Osteocyte (in vitro differentiated cells): ENCODE measurements at regions not wholly inside any gene's neighbourhood (a gene's known extent, or its start where the extent isn't known, plus 50 kb on each side); places are given as distances from the start of the nearest gene placed in this dataset.

Experiments
- DNase-seq: peaks from one replicate; pipeline ENCODE4 v3.0.0; 2021; ENCODE audit warnings: mixed read lengths; ENCODE audit not compliant: unreplicated experiment; ENCODE audit errors: extremely low spot score
- H3K27ac Mint-ChIP-seq: one replicate; pipeline ENCODE4 v1.8.0; 2021; ENCODE audit warnings: mild to moderate bottlenecking, mixed read lengths; ENCODE audit not compliant: unreplicated experiment
- H3K27me3 Mint-ChIP-seq: one replicate; pipeline ENCODE4 v1.8.0; 2021; ENCODE audit warnings: mixed read lengths; ENCODE audit not compliant: unreplicated experiment
- H3K36me3 Mint-ChIP-seq: one replicate; pipeline ENCODE4 v1.8.0; 2021; ENCODE audit warnings: mixed read lengths; ENCODE audit not compliant: unreplicated experiment
- H3K4me1 Mint-ChIP-seq: one replicate; pipeline ENCODE4 v1.8.0; 2021; ENCODE audit warnings: mixed read lengths; ENCODE audit not compliant: unreplicated experiment
- H3K4me3 Mint-ChIP-seq: one replicate; pipeline ENCODE4 v1.8.0; 2021; ENCODE audit warnings: mild to moderate bottlenecking, moderate library complexity, mixed read lengths; ENCODE audit not compliant: unreplicated experiment
- H3K9me3 Mint-ChIP-seq: one replicate; pipeline ENCODE4 v1.8.0; 2021; ENCODE audit warnings: mixed read lengths; ENCODE audit not compliant: unreplicated experiment
- TF ChIP-seq, protein P1 (sequence below): fragments of 200-600 bp; sonication (generic); IDR thresholded peaks from 2 replicates; pipeline ENCODE4 v1.5.0; 2021; ENCODE audit warnings: antibody characterized with exemption, mild to moderate bottlenecking, moderate library complexity

DNA sequence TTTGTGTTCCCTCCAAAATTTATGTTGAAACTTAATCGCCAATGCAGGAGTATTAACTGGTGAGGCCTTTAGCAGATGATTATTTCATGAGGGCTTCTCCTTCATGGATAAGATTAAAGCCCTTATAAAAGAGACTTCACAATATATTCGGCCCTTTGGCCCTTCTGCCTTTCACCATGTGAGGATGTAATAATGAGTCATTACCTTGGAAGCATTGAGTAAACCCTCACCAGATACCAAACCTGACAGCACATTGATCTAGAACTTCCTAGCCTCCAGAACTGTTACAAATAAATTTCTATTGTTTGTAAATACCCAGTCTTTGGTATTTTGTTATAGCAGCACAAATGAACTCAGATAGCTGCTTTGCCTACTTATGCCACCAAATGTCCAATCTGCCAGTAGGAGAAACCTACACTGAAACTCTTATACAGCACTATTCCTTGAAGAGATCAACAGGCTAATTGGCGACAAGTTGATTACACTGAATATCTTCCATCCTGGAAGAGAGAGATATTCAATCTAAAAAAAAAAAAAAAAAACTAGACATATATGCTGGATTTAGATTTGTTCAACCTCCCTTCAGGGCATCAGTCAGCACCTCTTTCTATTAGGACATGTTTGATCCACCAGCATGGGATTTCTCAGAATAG, 125.9 kb upstream of the COL5A2 start:
- TF ChIP-seq, protein P1, sequence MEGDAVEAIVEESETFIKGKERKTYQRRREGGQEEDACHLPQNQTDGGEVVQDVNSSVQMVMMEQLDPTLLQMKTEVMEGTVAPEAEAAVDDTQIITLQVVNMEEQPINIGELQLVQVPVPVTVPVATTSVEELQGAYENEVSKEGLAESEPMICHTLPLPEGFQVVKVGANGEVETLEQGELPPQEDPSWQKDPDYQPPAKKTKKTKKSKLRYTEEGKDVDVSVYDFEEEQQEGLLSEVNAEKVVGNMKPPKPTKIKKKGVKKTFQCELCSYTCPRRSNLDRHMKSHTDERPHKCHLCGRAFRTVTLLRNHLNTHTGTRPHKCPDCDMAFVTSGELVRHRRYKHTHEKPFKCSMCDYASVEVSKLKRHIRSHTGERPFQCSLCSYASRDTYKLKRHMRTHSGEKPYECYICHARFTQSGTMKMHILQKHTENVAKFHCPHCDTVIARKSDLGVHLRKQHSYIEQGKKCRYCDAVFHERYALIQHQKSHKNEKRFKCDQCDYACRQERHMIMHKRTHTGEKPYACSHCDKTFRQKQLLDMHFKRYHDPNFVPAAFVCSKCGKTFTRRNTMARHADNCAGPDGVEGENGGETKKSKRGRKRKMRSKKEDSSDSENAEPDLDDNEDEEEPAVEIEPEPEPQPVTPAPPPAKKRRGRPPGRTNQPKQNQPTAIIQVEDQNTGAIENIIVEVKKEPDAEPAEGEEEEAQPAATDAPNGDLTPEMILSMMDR: no peak
- Mint-ChIP-seq H3K36me3 (no peaks in the 10 kb centered on the region), H3K9me3 (no peaks in the 10 kb centered on the region), H3K27me3 (no peaks in the 10 kb centered on the region), H3K4me1 (peaks cover 8% of the 10 kb centered on the region), H3K27ac (no peak overlapping the region), H3K4me3 (no peak overlapping the region)
- no peak for DNase-seq

DNA sequence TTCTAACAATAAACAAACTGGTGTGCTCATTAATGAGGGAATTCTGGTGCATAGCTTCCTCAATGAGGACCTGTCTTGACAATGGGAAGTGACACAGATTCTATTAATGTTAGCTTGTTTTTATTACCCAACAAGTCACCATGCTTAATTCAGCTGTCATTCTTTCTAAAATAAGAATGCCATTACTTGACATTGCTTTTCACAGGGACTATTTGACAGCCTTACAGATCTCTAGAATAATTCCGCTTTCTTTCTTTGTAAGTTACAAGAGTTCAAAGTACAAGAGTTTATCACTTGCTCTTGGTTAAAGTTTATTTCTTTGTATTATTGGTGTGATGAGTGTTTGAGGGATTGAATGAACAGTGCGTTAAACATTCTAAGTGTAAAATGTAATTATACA, 127.0 kb upstream of the COL5A2 start:
- TF ChIP-seq, protein P1: no peak
- H3K27me3 Mint-ChIP-seq: no peaks in the 10 kb centered on the region
- H3K36me3 Mint-ChIP-seq: no peaks in the 10 kb centered on the region
- no peak for DNase-seq
- no peak overlapping the region for H3K27ac Mint-ChIP-seq
- no peaks in the 10 kb centered on the region for H3K9me3 Mint-ChIP-seq
- no peak overlapping the region for H3K4me3 Mint-ChIP-seq
- H3K4me1 Mint-ChIP-seq: peaks cover 12% of the 10 kb centered on the region

DNA sequence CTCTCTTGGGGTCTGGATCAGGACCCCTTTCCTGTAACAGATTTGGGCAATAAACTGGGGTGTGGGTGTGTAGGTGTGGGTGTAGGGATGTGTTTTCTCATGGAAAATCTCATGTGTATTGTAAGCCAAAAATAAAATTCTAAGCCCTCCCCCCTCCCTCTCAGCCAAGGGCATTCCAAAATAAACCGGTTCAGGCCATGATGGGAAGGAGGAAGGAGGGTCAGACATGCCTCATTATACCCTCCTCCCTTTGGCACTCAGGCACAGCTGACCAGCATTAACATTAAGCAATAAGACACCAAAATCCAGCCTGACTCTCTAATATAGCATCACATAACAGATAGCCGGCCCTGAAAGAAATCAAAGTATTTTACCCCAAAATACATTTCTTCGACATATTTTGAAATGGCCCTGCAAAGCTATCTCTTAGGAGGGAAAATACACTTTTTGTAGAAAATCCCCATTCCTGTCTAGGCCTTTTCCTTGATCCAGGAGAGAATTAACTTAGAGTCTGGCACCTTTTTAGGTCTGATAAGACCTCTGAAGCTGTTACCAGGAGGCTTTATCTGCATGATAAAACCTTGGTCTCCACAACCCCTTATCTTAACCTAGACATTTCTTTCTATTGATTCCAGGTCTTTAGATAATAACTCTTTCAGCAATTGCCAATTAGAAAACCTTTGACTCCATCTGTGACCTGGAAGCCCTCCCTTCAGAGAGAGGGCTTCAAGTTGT, 128.7 kb upstream of the COL5A2 start:
- no peak for DNase-seq
- Mint-ChIP-seq H3K9me3 (no peaks in the 10 kb centered on the region), H3K4me1 (peaks cover 12% of the 10 kb centered on the region), H3K36me3 (peaks cover 5% of the 10 kb centered on the region), H3K4me3 (no peak overlapping the region), H3K27me3 (no peaks in the 10 kb centered on the region), H3K27ac (no peak overlapping the region)
- TF ChIP-seq, protein P1: no peak

DNA sequence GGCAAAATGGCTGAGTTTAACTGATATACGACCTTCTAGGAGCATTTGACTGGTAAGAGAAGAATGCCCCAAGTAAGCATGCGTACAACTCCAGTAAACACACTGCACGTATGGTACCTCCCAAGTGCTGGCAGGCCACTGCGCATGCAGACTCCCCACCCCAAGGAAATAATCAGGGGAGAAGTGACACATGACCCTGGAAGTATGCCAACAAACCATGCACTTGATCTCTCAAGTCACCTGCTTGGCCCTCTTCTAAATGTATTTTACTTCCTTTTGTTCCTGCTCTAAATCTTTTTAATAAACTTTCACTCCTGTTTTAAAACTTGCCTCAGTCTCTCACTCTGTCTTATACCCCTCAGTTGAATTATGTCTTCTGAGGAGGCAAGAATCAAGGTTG, 129.8 kb upstream of the COL5A2 start:
- DNase-seq: no peak
- Mint-ChIP-seq H3K4me3 (no peak overlapping the region), H3K36me3 (peaks cover 6% of the 10 kb centered on the region), H3K27ac (no peak overlapping the region), H3K27me3 (no peaks in the 10 kb centered on the region), H3K9me3 (no peaks in the 10 kb centered on the region), H3K4me1 (peaks cover 12% of the 10 kb centered on the region)
- TF ChIP-seq, protein P1: no peak

DNA sequence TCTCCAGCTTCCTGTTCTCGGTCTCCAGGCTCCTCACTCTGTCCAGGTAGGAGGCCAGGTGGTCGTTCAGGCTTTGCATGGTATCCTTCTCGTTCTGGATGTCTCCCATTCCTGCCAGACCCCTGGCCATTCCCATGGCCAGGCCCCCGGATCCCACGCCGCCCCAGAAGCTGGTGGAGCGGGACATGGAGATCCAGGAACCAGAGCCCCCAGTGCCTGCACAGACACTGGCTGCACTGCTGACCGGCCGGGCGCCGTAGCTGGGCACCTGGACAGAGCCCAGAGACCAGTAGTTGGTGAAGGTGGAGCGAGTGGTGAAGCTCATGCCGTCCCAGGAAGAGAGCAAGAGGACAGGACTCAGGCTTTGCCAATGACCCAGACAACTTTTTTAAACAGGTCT, 129.1 kb upstream of the WDR75 start:
- Mint-ChIP-seq H3K4me1 (peaks cover 15% of the 10 kb centered on the region), H3K9me3 (peaks cover 5% of the 10 kb centered on the region), H3K27ac (no peak overlapping the region), H3K4me3 (no peak overlapping the region), H3K27me3 (no peaks in the 10 kb centered on the region), H3K36me3 (peaks cover 6% of the 10 kb centered on the region)
- DNase-seq: no peak
- TF ChIP-seq, protein P1: no peak
